HEK293T (cell line): ENCODE measurements at regions not wholly inside any gene's neighbourhood (a gene's known extent, or its start where the extent isn't known, plus 50 kb on each side); places are given as distances from the start of the nearest gene placed in this dataset.
"Not testable (repeated sequence)": the region's sequence is repeated elsewhere in the genome, so short reads cannot be mapped to it uniquely, and the experiment has no call there.

Experiments used
- ARNT ChIP-seq: fragments of 450-650 bp; IDR thresholded peaks from 2 replicates; pipeline ENCODE4 v1.6.1; 2017; ENCODE audit warnings: mild to moderate bottlenecking
- BHLHE40 ChIP-seq: fragments of 450-650 bp; IDR thresholded peaks from 2 replicates; pipeline ENCODE4 v1.6.1; 2016; ENCODE audit warnings: mild to moderate bottlenecking, moderate library complexity, borderline replicate concordance
- CTBP1 ChIP-seq: fragments of 450-650 bp; IDR thresholded peaks from 2 replicates; pipeline ENCODE4 v1.6.1; 2016; ENCODE audit warnings: borderline replicate concordance
- ELF4 ChIP-seq: fragments of 450-650 bp; IDR thresholded peaks from 2 replicates; pipeline ENCODE4 v1.6.1; 2017; ENCODE audit warnings: antibody characterized with exemption
- FOXA1 ChIP-seq: fragments of 450-650 bp; IDR thresholded peaks from 2 replicates; pipeline ENCODE4 v1.6.1; 2016; ENCODE audit warnings: mild to moderate bottlenecking
- FOXM1 ChIP-seq: fragments of 450-650 bp; IDR thresholded peaks from 2 replicates; pipeline ENCODE4 v1.6.1; 2017; ENCODE audit warnings: mild to moderate bottlenecking, borderline replicate concordance
- HDGF ChIP-seq: fragments of 450-650 bp; IDR thresholded peaks from 2 replicates; pipeline ENCODE4 v1.6.1; 2017; ENCODE audit warnings: antibody characterized with exemption, borderline replicate concordance
- L3MBTL2 ChIP-seq: fragments of 450-650 bp; conservative IDR thresholded peaks from 2 replicates; pipeline ENCODE4 v1.6.1; 2016; ENCODE audit warnings: mild to moderate bottlenecking
- LEF1 ChIP-seq: fragments of 450-650 bp; IDR thresholded peaks from 2 replicates; pipeline ENCODE4 v1.6.1; 2017; ENCODE audit warnings: mild to moderate bottlenecking, borderline replicate concordance
- NFRKB ChIP-seq: fragments of 450-650 bp; IDR thresholded peaks from 2 replicates; pipeline ENCODE4 v1.6.1; 2016; ENCODE audit warnings: mild to moderate bottlenecking, moderate library complexity
- PKNOX1 ChIP-seq: fragments of 450-650 bp; IDR thresholded peaks from 2 replicates; pipeline ENCODE4 v1.6.1; 2016
- SP1 ChIP-seq: fragments of 450-650 bp; IDR thresholded peaks from 2 replicates; pipeline ENCODE4 v1.6.1; 2017
- SUZ12 ChIP-seq: fragments of 450-650 bp; IDR thresholded peaks from 2 replicates; pipeline ENCODE4 v1.6.1; 2016; ENCODE audit warnings: mild to moderate bottlenecking
- TARDBP ChIP-seq: fragments of 450-650 bp; IDR thresholded peaks from 2 replicates; pipeline ENCODE4 v1.6.1; 2016

- TF ChIP-seq PKNOX1, FOXM1, FOXA1, SP1, TARDBP, CTBP1, ARNT, SUZ12, HDGF, BHLHE40, NFRKB, L3MBTL2, LEF1, ELF4: not testable (repeated sequence)
These were observed 1490.6 kb downstream of the OTOL1 start for GRCh38 chr3:162987085-162987794.
